A673 (cell line): ENCODE measurements at regions not wholly inside any gene's neighbourhood (a gene's known extent, or its start where the extent isn't known, plus 50 kb on each side); places are given as distances from the start of the nearest gene placed in this dataset.

ENCODE experiments used
- BruUV-seq: library from RNA; stranded (reverse); fragments of 400-500 nt; replicated peaks from 2 replicates; lab custom pipeline; 2021; lab: Mats Ljungman, UMichigan
- CTCF ChIA-PET: fragments of 300-600 bp; sonication (Branson Sonifier 250); formaldehyde crosslinking; loops from one replicate; lab custom pipeline; 2022; ENCODE audit warnings: antibody characterized with exemption; lab: Charles Lee
- POLR2A ChIA-PET: fragments of 300-600 bp; sonication (Branson Sonifier 250); formaldehyde crosslinking; loops from one replicate; lab custom pipeline; 2022; ENCODE audit warnings: antibody characterized with exemption; ENCODE audit not compliant: low non-redundant PET; lab: Charles Lee
- DNase-seq: peaks from one replicate; pipeline ENCODE4 v3.0.0-alpha.2; 2015; ENCODE audit warnings: low spot score
- H3K27ac ChIP-seq: fragments of 200-600 bp; sonication (generic); 2 replicates; pipeline ENCODE4 v1.5.1; 2016; ENCODE audit warnings: mixed run types, low read depth, mild to moderate bottlenecking, mixed read lengths, antibody characterized with exemption, low read length; ENCODE audit not compliant: poor library complexity, severe bottlenecking
- H3K27me3 ChIP-seq: fragments of 200-600 bp; sonication (generic); replicated peaks from 2 replicates; pipeline ENCODE4 v1.6.1; 2017; ENCODE audit warnings: mixed run types, low read depth, mild to moderate bottlenecking, mixed read lengths, antibody characterized with exemption, low read length; ENCODE audit not compliant: insufficient read depth, poor library complexity
- H3K36me3 ChIP-seq: fragments of 200-600 bp; sonication (generic); 2 replicates; pipeline ENCODE4 v1.6.1; 2016; ENCODE audit warnings: mixed run types, mild to moderate bottlenecking, mixed read lengths, antibody characterized with exemption, low read length; ENCODE audit not compliant: insufficient read depth, poor library complexity, severe bottlenecking
- H3K4me1 ChIP-seq: fragments of 200-600 bp; sonication (generic); 2 replicates; pipeline ENCODE4 v1.6.1; 2017; ENCODE audit warnings: mixed run types, mild to moderate bottlenecking, mixed read lengths, antibody characterized with exemption, low read length; ENCODE audit not compliant: insufficient read depth, poor library complexity, severe bottlenecking
- H3K4me3 ChIP-seq: fragments of 200-600 bp; sonication (generic); 2 replicates; pipeline ENCODE4 v1.5.1; 2016; ENCODE audit warnings: low read depth, mixed run types, mild to moderate bottlenecking, mixed read lengths, low read length; ENCODE audit not compliant: poor library complexity, severe bottlenecking
- H3K9me3 ChIP-seq: fragments of 200-600 bp; sonication (generic); 2 replicates; pipeline ENCODE4 v1.6.1; 2016; ENCODE audit warnings: mixed run types, low read depth, mild to moderate bottlenecking, mixed read lengths, antibody characterized with exemption, low read length; ENCODE audit not compliant: poor library complexity, severe bottlenecking
- CTCF ChIP-seq: fragments of 300-800, 200-600 bp; sonication (generic); conservative IDR thresholded peaks from 2 replicates; pipeline ENCODE4 v1.5.1; 2017; ENCODE audit warnings: low read depth, mild to moderate bottlenecking, antibody characterized with exemption, low read length, moderate library complexity, mixed read lengths
- EZH2 ChIP-seq: fragments of 200-600 bp; sonication (generic); IDR thresholded peaks from 2 replicates; pipeline ENCODE4 v1.6.1; 2017; ENCODE audit warnings: borderline replicate concordance, low read depth, mild to moderate bottlenecking, mixed read lengths, antibody characterized with exemption, low read length; ENCODE audit not compliant: poor library complexity, severe bottlenecking
- intact Hi-C: fragments of 100-400 bp; cut with micrococcal nuclease; formaldehyde crosslinking; loops from one replicate; pipeline ENCODE4 v1.10.0; 2022; ENCODE audit not compliant: unreplicated experiment

- ChIA-PET POLR2A (no interaction called here), CTCF (no interaction called here)
- Histone ChIP-seq H3K4me1 (no peaks in the 10 kb centered on the region), H3K27ac (no peak overlapping the region), H3K36me3 (no peaks in the 10 kb centered on the region), H3K4me3 (no peak overlapping the region), H3K27me3 (no peaks in the 10 kb centered on the region), H3K9me3 (peaks cover 16% of the 10 kb centered on the region)
- no TSS peak for BruUV-seq
- intact Hi-C loops, result no loop called here
- no peak for TF ChIP-seq EZH2
- TF ChIP-seq CTCF, result no peak
- no peak for DNase-seq
Measured at GRCh38 chr10:37733822-37734221, 123.6 kb downstream of the ZNF248 start.

GRCh38 chr10:37732685-37733084 lies 124.7 kb downstream of the ZNF248 start:
- BruUV-seq, result no TSS peak
- no peak for DNase-seq
- Histone ChIP-seq H3K4me3 (no peak overlapping the region), H3K36me3 (no peaks in the 10 kb centered on the region), H3K27me3 (no peaks in the 10 kb centered on the region), H3K27ac (no peak overlapping the region), H3K4me1 (no peaks in the 10 kb centered on the region), H3K9me3 (peaks cover 16% of the 10 kb centered on the region)
- ChIA-PET POLR2A (no interaction called here), CTCF (no interaction called here)
- intact Hi-C loops, result no loop called here
- no peak for TF ChIP-seq EZH2
- no peak for TF ChIP-seq CTCF

- no peaks in the 10 kb centered on the region for H3K4me1 ChIP-seq
- H3K27me3 ChIP-seq, result no peaks in the 10 kb centered on the region
- no TSS peak for BruUV-seq
- peaks cover 11% of the 10 kb centered on the region for H3K9me3 ChIP-seq
- H3K27ac ChIP-seq, result no peak overlapping the region
- H3K36me3 ChIP-seq, result no peaks in the 10 kb centered on the region
- DNase-seq, result no peak
- ChIA-PET POLR2A (no interaction called here), CTCF (no interaction called here)
- intact Hi-C loops, result no loop called here
- no peak overlapping the region for H3K4me3 ChIP-seq
- TF ChIP-seq EZH2, result no peak
- TF ChIP-seq CTCF, result no peak
Measured at GRCh38 chr10:37728830-37729229, 128.6 kb downstream of the ZNF248 start.
